ENCODE measurements at regions not wholly inside any gene's neighbourhood (a gene's known extent, or its start where the extent isn't known, plus 50 kb on each side); places are given as distances from the start of the nearest gene placed in this dataset.

DNA sequence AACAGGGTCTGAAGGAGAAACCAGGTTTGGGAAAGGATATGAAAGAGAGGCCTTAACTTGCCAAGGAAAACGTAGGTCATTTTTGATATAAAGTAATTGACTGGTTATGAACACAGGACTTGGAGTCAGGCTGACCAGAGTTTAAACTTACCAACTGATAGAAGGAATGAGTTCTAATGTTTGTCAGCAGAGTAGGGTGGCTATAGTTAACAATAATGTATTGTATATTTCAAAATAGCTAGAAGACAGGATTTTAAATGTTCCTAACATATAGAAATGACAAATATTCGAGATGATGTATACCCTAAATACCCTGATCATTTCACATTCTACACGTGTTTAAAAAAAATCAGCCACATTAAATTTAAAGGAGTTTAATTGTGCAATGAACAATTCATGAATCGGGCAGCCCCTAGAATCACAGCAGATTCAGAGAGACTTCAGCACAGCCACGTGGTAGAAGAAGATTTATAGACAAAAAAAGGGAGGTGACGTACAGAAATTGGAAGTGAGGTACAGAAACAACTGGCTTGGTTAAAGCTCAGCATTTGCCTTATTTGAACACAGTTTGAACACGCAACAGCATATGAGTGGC, 52.5 kb upstream of the PLEKHG7 start:
- DNase-seq (ENCODE audit: low spot score) = no peak

DNA sequence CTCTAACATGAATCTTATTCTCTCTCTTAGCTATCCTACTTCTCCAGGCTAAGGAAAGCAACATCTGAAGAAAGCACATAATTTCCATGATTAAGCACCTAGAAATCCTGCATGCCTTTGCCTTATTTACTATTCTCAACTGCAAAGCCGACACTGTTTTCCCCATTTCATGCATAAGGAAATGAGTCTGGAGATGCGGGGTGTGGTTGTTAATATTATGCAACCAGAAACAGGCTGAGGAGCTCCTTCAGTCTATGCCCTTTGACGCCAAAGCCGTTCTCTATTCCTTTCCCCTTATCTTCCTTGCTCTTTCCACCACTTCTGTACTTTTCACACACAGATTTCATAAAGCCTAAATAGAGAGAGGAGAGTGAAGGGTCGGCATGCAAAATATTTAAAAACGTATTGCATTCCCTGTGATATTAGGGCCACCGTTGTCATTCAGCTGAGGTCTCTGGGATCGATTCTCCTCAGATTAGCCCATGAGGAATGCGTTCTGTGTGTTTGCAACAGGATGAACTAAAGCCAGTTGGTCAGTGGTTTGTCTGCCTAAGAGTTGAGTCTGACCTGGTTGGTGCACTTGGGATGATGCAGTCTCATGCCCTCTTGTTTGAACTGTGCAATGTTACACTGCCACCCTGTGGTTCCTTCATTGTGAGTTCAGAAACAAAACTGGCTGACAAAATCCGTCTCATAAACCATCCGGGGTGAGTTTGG, 53.1 kb upstream of the PLEKHG7 start:
- DNase-seq (ENCODE audit: low spot score) = peak; percentile 86

DNA sequence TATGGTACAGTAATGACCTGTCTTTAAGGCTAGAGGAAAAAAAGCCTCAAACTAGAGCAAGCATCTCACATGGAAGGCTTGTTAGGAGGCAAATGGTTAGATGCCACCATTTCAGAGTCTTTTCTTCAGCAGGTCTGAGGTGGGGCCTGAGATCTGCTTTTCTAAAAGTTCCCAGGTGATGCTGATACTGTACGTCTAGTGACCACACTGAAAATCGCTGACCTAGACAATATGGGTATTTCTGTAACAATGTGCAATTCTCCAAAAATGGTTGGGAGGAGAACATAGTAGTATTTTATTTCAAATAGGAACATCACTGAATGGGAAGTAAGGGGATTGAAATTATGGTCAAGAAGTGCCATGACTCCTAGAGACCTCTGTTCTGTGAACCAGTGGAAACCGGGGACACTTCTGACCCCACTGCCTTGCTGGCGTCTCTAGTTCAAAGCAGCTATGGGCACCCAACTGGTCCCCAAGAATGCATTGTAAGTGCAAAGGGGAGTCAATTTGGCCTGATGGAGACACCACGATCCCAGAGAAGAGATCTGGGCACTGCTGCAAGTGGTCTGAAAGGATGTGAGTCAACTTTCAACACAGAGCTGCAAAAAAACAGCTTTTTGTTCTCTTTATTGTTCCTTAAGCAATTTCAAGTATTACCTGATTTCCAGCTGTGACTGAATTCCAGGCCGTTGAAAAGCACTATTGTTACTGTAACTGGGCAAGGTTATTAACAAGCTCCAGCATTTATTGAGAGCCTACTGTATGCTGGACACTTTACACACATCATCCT, 54.4 kb upstream of the PLEKHG7 start:
- DNase-seq (ENCODE audit: low spot score) = no peak

DNA sequence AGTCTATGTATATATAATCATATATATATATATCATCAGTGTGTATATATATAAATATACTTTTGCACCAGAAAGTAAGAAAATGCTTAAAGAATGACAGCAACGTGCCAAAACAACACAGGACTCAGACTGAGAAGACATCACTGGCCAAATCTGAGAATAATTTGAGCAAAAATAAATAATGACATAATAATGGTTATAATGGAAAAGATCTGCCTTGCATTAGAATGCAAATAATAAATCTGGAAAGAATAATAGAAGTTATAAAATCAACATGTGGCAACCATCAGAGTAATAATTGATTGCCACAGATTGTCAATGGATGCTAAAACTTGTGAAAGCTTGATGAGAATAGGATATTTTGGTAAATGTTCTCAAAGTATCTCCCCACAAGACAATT, 61.5 kb upstream of the PLEKHG7 start:
- no peak for DNase-seq (ENCODE audit: low spot score)

DNA sequence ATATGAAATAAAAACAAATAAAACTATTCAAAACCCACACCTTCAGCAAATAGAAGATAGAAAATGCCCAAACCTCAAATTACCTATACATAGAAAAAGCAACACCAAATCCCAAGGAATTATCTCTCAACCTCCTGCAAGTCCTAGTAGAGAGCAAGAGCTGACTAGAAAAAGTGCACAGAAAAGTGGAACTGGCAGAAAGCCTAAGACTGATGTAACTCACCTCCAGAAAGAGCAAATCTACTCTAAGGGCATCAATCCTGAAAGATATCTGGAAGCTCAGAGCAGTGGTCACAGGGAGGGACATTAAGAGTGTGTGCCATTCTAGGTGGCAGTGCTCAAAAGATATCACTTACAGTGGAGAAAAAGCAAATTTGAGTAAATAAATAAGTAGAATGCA, 62.1 kb upstream of the PLEKHG7 start:
- DNase-seq (ENCODE audit: low spot score) = no peak

DNA sequence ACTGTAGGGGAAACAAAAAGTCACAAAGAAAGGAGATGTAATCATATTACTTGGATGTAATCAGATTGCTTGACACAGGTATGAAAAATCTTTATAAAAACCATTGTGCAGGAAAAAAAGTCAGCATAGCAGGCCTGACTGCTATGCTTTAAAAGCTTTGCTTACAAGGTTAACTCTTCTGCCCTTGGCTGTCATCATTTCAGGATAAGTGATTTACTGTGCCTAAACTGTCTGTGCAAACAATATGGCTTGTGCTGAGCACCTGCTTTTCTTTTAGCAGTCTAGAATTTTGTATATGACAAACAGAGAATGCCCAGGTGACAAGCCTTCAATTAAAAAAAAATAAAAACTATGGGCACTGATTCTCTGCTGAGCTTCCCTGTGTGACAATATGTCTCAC, 63.8 kb upstream of the PLEKHG7 start:
- DNase-seq (ENCODE audit: low spot score) = no peak

DNA sequence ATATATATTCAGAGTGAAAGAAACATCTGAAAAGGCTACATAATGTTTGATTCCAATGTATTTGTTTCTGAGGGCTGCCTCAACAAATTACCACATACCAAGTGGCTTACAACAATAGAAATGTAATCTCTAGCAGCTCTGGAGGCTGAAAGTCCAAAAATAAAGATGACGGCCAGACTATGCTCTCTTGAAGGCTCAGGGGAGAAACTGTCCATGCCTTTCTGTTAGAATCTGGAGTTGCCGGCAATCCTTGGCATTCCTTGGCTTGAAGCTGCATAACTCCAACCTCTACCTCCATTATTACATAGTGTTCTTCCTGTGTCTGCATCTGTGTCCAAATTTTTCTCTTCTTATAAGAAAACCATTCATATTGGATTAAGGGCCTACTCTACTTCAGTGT, 68.1 kb upstream of the PLEKHG7 start:
- no peak for DNase-seq (ENCODE audit: low spot score)

DNA sequence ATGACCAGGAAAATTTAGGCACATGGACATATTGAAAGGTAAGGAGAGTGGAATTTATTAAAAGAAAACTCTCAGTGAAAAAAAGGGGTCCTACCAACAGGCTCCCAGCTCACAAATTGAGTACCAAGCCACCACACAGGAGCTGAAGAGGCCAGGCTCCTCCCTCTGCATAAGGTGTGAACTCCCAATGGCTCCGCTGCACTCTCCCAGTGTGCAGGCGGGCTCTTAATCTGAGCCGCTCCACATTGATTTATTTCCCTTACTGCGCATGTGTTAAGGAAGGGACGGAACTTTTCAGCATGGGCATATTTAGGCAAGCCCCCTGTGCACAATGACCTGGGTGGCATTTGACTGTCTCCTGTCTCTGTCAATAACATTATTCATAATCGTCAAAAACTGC, 68.6 kb upstream of the PLEKHG7 start:
- DNase-seq (ENCODE audit: low spot score) = no peak

DNA sequence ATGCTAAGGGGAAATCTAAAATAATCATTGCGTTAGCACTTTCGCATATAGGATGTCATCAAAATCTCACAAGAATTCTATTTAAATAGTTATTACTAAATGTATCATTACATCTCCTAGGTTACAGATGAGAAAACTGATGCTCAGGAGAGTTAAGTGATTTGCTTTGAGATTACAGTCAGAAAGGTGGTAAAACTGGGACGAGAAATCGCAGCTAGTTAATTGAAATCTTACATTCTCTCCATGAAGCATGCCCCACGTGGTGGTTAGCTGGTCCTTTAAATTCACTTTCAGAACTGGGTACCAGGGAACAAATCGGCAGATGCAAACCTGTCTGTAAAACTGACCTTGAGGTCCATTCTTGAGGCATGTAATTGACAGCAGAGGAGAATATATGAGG, 71.8 kb upstream of the PLEKHG7 start:
- DNase-seq (ENCODE audit: low spot score) = no peak

DNA sequence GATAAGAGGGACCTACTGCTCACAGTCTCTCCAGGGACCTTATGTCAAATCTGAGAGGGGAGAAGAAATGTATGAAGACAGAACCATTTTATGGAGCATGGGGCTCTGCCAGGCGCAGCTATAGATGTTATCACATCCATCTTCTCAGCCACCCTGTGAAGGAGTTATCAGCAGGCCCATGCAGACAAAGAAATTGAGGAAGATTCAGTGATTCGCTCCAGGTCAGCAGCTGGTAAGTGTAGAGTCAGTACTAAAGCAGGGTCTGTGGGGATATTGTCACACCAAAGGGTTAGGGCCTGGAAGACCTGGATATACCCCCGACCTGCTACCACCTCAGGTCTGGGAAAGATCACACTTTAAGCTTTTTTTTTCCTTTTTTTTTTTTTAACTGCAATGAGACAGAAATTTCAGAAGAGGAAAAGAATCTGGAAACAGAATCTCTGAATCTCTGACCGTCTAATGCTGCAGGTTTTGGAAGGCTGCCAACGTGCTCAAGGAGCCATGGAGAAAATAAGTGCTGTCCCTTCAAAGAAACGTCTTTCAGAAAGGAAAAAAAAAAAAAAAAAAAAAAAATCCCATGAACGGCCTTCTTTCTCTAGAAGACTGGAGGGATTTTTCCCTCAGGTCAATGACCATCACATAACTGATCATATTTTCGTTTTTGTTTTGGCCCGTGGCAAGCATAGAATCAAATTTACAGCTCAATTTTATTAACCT, 73.3 kb upstream of the PLEKHG7 start:
- DNase-seq (ENCODE audit: low spot score) = peak; percentile 89

DNA sequence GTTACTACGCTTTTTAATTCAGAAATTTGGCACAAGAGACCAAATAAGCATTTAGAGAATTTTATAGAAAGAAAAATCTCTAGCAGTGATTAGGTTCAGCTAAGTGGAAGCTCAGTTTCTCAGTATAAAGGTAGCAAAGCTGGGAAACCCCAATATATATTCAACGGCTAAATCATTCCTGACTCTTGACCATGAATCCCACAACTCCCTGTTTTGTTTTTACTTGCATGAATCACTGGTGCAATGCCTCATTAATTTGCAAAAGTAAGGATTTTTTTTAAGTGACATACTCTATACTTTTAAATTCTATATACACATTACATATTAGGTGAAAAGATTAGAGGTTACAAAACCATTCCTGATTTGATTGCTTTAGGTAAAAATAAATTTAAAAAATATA, 74.3 kb upstream of the PLEKHG7 start:
- peak; percentile 78 for DNase-seq (ENCODE audit: low spot score)

DNA sequence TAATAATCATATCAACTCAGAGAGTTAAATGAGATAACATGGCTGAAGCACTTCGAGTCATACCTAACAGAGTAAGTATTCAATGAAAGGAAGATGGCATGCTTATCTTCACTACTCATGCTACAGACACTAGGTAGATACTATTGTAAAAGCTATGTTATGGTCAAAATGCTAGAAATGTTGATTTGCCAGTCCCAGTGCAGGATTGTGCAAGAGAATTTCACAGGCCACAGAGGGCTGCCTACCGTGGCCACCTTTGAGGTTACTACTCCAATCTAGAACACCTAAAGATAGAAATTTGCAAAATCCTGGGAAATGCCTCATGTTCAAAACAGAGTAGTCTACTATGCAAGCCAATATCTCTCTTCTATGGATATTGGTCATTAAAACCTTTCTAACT, 75.3 kb upstream of the PLEKHG7 start:
- DNase-seq (ENCODE audit: low spot score) = peak; percentile 45

DNA sequence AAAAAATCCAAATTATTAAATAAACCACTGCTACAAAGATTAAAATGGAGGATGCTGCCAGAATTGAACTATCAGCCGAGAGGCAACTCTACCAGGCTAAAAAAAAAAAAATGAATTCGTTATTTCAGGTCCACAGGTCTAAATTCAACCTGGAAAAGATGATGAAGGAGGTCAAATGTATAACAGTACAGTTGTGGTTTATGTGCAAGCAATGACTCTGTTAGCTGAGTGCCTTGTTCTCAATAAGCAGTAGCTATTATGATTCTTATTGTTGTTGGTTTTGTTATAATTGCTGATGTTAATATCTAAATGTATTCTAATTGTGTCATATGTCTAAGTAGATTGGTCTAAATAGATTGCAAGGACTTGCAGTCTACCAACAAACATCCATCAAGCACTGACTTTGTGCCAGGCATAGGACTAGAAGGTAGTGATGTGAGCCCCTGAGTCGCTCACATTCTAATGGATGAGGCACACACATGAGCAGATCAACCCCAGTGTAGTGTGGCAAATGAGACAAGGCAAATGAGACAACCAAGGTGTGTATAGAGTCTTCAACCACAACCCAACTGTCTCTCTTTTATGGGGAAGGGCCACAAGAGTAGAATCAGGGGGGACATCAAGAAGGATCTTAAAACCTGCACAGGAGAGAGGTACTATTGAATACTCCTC, 77.0 kb upstream of the PLEKHG7 start:
- DNase-seq (ENCODE audit: low spot score) = peak; percentile 49

DNA sequence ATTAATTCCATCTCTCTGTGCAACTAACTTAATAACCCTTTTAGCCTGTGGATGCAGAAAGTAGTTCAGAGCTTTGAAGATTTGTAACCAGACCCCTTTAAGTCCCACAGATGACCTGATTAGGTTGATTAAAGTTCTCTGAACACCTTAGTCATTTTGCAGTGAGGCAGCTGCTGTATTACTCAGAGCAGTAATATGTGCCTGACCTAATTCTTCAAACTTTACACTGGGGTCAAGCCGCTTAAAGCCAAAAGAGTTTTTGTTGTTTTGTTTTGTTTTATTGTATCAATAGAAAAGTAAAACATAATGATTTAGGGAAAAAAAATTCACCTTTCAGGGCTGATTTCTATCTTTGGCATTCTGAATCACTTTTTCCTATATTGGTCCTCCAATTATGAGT, 78.6 kb upstream of the PLEKHG7 start:
- DNase-seq (ENCODE audit: low spot score) = peak; percentile 76

DNA sequence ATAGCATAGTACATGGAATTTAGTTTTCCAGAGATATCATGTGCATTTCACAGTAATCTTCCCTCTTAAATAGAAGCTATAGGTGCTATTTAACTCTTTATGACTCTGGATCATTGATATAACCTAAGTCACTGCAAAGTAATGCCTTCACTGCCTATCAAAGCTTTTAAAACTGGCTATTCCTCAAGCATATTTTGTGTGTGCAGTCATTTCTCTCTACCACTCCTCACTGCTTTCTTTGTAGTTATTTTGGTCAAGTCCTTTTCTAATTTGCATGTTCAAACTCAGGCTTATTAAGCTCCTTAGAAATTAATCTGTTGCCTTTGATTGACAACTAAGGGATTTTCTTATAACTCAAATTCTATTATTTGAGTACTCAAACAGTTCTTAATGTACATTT, 79.4 kb upstream of the PLEKHG7 start:
- peak; percentile 17 for DNase-seq (ENCODE audit: low spot score)

DNA sequence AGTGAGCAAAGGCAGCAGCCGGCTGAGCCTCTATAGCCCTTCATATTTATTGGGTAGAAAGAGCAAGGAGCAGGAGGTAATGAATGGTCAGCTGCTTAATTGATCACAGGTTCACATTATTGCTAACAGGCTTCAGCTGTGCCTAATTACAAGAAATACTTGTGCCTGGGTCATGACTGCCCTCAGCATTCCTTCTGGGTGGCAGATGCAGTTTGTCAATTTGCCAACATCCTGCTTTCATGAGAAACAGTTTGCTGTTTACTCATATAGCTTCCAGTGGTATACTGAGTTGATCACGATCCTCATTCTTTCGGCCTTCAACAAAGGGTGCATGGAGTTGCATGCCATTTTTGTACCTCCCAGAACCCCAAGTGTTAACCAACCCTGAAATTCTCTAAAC, 81.0 kb upstream of the PLEKHG7 start:
- DNase-seq (ENCODE audit: low spot score) = peak; percentile 14

DNA sequence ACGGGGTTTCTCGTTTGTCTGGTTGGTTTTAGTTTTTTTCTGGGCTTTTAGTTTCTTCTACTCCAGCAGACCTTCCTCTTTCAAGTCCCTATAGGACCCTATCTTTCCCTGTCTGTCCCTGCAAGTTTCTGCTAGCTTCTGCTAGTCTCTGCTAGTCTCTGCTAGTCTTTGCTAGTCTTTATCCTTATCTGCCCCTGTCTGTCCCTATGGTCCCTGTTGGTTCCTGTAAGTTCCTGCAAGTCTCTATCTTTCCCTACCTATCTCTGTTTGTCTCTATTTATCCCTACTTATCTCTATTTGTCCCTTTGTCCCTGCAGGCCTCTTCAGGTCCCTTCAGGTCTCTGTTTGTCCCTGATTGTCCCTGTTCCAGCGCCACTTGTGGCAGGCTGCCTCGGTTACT, 81.5 kb upstream of the PLEKHG7 start:
- DNase-seq (ENCODE audit: low spot score) = no peak

DNA sequence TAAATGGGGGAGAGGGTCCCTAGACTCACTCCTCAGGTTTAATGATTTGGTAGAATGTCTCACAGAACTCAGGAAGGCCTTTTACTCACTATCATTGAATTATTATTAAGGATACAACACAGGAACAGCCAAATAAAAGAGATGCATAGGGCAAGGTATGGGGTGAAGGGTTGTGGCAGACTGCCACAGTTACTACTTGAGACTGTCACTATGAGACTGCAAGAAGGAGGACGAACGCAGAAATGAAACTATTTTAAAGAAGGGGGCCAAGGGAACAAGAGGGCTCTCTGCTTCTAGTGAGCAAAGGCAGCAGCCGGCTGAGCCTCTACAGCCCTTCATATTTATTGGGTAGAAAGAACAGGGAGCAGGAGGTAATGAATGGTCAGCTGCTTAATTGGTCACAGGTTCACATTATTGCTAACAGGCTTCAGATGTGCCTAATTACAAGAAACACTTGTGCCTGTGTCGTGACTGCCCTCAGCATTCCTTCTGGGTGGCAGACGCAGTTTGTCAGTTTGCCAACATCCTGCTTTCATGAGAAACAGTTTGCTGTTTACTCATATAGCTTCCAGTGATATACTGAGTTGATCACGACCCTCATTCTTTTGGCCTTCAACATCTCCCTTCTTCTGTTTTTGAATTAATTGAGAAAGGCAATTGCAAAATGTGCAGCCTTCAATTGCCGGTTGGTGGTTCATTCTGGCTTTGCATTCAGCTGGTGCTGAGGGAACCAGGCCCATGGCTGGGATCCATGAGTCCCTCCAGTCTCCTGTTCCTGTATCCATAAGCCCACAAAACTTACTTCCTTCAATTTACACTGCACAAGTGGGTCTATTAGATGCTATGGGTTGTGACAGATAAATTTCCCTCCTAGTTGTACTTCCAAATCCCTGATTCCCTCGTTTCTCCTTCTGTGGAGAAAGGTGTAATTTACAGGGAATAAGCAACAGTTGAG, 82.8 kb upstream of the PLEKHG7 start:
- peak; percentile 10 for DNase-seq (ENCODE audit: low spot score)

DNA sequence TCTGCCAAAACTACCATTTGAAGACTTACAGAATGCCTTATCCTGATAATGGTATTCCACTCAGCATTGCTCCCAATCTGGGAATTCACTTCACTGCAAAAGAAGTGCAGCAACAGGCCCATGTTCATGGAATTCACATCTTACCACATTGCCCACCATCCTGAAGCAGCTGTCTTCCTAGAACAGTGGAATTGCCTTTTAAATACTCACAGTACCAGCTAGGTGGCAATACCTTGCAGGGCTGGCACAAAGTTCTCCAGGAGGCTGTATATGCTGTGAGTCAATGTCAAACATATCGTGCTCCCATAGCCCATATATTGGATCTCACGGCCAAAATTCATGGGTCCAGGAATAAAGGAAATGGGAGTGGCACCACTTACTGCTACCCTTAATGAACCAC, 83.8 kb upstream of the PLEKHG7 start:
- no peak for DNase-seq (ENCODE audit: low spot score)

DNA sequence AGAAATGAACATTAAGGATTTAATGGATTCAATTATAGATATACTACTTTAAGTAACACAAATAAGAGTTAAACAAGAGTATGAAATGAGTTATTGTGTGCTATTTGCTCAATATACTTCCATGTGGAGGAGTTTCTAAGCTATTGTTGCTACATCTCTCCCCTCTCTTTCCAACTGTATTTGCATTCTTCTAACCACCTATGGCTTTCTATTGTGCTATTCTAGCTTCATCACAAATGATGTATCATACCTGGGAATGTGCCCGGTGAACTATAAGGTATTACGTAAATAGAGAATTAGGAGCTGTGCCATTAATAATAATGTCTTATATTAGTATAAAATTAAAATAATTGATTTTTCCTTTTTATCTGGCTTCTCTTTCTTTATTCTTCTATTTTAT, 87.1 kb upstream of the PLEKHG7 start:
- no peak for DNase-seq (ENCODE audit: low spot score)

DNA sequence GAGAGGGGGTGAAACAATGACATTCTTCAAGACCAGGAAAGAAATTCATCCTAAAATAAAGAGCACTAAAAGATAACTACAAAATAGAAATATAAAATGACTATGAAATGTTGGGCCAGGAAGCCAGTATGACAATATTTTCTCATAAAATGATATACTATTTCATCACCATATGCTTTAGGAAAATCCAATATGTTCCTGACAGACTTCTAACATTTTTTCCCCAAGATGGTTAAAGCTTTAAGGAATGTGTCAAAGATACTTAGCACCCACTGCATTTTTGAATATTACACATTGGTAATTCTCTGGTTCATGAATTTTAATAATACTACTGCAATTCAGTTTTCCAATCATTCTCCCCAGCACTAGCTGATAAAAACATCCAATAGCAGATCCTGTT, 87.7 kb upstream of the PLEKHG7 start:
- no peak for DNase-seq (ENCODE audit: low spot score)
